Retinal pigment epithelial cell (primary cell): ENCODE measurements at regions not wholly inside any gene's neighbourhood (a gene's known extent, or its start where the extent isn't known, plus 50 kb on each side); places are given as distances from the start of the nearest gene placed in this dataset.
"Not testable (repeated sequence)": the region's sequence is repeated elsewhere in the genome, so short reads cannot be mapped to it uniquely, and the experiment has no call there.

Experiments
- DNase-seq: peaks from one replicate; pipeline ENCODE4 v3.0.0-alpha.2; 2010; ENCODE audit warnings: low read depth
- H3K4me3 ChIP-seq: 2 replicates; pipeline ENCODE4 v1.5.1; 2011; ENCODE audit warnings: mild to moderate bottlenecking, low read length, control low read depth, moderate library complexity
- CTCF ChIP-seq: conservative IDR thresholded peaks from 2 replicates; pipeline ENCODE4 v1.5.1; 2011; ENCODE audit warnings: low read depth, low read length, control low read depth, inconsistent platforms

DNA sequence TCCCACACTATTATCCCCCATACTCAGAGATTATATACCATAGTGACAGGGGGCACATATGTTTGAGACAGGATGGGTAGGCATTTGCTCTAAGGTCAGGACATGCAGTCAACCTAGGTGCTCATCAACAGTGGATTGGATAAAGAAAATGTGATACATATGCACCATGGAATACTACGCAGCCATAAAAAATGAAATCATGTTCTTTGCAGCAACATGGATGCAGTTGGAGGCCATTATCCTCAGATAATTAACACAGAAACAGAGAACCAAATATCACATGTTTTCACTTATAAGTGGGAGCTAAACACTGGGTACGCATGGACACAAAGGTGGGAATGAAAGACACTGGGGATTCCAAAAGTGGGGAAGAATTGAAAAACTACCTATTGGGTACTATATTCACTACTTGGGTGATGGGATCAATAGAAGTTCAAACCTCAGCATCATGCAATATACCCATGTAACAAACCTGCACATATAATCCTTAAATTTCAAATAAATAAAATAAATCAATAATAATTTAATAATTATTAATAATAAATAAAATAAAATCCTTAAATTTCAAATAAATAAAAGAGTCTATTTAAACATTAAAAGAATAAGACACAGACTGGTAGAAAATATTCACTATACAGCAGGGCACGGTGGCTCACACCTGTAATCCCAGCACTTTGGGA lies 160.1 kb upstream of the CNOT2 start:
- no peak for TF ChIP-seq CTCF
- no peak overlapping the region for H3K4me3 ChIP-seq
- DNase-seq: no peak

DNA sequence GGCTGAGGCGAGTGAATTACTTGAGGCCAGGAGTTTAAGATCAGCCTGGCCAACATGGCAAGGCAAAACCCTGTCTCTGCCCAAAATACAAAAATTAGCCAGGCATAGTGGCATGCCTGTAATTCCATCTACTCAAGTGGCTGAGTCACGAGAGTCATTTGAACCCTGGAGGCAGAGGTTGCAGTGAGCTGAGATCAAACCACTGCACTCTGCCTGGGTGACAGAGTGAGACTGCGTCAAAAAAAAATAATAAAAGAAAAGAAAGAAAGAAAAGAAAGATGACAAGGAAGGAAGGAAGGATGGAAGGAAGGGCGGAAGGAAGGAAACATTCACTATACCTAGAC lies 159.6 kb upstream of the CNOT2 start:
- no peak for TF ChIP-seq CTCF
- no peak overlapping the region for H3K4me3 ChIP-seq
- no peak for DNase-seq

- not testable (repeated sequence) for H3K4me3 ChIP-seq, DNase-seq
Observed at GRCh38 chr12:70086372-70086771, 156.9 kb upstream of the CNOT2 start.

- no peak for TF ChIP-seq CTCF
Observed at GRCh38 chr12:70091021-70091521, 152.2 kb upstream of the CNOT2 start.

GRCh38 chr12:70094467-70094866 lies 148.8 kb upstream of the CNOT2 start:
- no peak for TF ChIP-seq CTCF
- no peak overlapping the region for H3K4me3 ChIP-seq
- peak; percentile 30 for DNase-seq

More at GRCh38 chr12:70091021-70091521, 152.2 kb upstream of the CNOT2 start:
- no peak overlapping the region for H3K4me3 ChIP-seq
- DNase-seq: no peak

DNA sequence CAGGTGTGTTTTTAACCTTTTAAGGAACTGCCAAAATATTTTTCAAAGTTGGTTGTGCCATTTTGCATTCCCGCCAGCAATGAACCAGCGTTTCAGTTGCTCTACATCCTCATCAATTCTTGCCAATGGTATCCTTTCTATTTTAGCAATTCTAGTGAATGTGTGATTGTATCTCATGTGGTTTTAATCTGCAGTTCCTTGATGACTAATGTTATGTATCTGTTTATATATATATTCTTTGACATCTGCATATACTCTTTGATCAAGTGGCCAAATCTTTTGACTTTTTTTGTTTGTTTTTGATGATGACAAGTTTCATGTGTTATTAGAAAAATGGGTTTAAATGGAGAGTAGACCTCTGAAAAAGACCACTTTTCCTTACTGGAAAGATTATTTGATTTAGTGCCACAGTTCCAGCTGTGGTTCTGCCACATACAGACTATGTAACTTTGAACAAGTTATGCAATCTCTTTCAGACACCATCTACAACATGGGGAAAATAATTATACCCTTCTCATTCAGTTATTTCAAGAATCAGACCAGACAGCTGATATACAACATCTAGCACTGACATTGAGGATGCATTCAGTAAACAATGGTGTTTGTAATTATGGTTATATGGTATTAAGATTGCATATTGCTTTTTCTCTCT lies 146.3 kb upstream of the CNOT2 start:
- TF ChIP-seq CTCF: no peak
- DNase-seq: no peak
- H3K4me3 ChIP-seq: no peak overlapping the region

DNA sequence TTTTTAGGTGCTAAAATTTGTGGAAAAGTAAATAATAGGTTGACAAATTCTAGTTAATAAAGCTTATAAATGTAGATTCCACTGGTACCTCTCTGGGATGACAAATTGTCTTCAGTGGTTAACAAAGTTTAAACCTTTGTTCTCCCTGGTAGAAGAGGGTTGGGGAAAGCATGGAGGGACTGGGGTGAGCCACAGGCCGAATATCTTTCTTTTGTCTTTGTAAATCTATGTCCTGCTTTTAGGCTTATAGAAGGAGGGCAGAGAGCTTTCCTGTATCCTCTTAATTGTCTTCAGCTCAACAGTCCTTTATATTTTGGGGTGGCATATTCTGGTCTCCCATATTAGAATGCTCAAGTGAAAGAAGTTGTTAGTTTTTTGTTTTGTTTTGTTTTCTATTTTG lies 142.2 kb upstream of the CNOT2 start:
- no peak overlapping the region for H3K4me3 ChIP-seq
- TF ChIP-seq CTCF: no peak
- DNase-seq: no peak
